ENCODE measurements at regions not wholly inside any gene's neighbourhood (a gene's known extent, or its start where the extent isn't known, plus 50 kb on each side); places are given as distances from the start of the nearest gene placed in this dataset.

GRCh38 chr14:103283916-103284315, 50.1 kb upstream of the EIF5 start:
- Mint-ChIP-seq H3K27me3 (ENCODE audit: unreplicated experiment) (no peaks in the 10 kb centered on the region), H3K27ac (ENCODE audit: unreplicated experiment) (no peak overlapping the region), H3K9me3 (ENCODE audit: low read depth, unreplicated experiment) (no peaks in the 10 kb centered on the region), H3K4me1 (ENCODE audit: low read depth, unreplicated experiment) (peaks cover 40% of the 10 kb centered on the region), H3K4me3 (ENCODE audit: low read depth, unreplicated experiment) (no peak overlapping the region), H3K36me3 (ENCODE audit: insufficient read depth, unreplicated experiment) (no peaks in the 10 kb centered on the region)
- no peak for DNase-seq
- no TSS peak for BruUV-seq (replicated peaks)
- intact Hi-C loops (cut with micrococcal nuclease; ENCODE audit: unreplicated experiment), result loop anchor here (2.0 to 5.0 kb wide), 2 partner anchors 97 to 182 kb away; no protein-coding TSS in a partner anchor
- TF ChIP-seq, protein P1, sequence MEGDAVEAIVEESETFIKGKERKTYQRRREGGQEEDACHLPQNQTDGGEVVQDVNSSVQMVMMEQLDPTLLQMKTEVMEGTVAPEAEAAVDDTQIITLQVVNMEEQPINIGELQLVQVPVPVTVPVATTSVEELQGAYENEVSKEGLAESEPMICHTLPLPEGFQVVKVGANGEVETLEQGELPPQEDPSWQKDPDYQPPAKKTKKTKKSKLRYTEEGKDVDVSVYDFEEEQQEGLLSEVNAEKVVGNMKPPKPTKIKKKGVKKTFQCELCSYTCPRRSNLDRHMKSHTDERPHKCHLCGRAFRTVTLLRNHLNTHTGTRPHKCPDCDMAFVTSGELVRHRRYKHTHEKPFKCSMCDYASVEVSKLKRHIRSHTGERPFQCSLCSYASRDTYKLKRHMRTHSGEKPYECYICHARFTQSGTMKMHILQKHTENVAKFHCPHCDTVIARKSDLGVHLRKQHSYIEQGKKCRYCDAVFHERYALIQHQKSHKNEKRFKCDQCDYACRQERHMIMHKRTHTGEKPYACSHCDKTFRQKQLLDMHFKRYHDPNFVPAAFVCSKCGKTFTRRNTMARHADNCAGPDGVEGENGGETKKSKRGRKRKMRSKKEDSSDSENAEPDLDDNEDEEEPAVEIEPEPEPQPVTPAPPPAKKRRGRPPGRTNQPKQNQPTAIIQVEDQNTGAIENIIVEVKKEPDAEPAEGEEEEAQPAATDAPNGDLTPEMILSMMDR (IDR thresholded peaks at IDR 0.05; ENCODE audit: unreplicated experiment), result no peak
- CTCF ChIA-PET, result no interaction called here

All from Calu3 (cell line).